GM21515 (cell line): ENCODE measurements at regions not wholly inside any gene's neighbourhood (a gene's known extent, or its start where the extent isn't known, plus 50 kb on each side); places are given as distances from the start of the nearest gene placed in this dataset.
"Not testable (repeated sequence)": the region's sequence is repeated elsewhere in the genome, so short reads cannot be mapped to it uniquely, and the experiment has no call there.

Experiments used
- ATAC-seq: cut with Tn5 transposase; IDR thresholded peaks from one replicate; pipeline ENCODE4 v1.9.1; 2021; ENCODE audit not compliant: unreplicated experiment

DNA sequence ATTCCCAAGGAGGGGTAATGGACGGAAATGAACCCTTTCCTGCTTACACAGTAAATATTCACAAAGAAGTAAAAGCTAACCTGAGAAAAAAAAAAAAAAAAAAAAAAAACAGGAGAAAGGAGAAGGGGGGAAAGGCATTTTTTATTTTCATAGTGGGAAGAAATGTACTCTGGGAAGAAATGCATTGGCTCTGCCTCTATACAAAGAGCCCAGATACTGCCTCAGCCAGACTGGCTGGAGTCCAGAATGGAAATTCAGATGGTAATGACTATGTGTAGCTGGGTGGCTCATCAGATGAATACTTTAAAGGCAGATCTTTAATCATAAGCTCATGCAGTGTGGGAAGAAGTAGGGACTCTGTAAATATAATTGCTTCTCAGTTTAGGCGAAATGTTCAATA is 124.9 kb upstream of the ZNF608 start:
- ATAC-seq: no peak

DNA sequence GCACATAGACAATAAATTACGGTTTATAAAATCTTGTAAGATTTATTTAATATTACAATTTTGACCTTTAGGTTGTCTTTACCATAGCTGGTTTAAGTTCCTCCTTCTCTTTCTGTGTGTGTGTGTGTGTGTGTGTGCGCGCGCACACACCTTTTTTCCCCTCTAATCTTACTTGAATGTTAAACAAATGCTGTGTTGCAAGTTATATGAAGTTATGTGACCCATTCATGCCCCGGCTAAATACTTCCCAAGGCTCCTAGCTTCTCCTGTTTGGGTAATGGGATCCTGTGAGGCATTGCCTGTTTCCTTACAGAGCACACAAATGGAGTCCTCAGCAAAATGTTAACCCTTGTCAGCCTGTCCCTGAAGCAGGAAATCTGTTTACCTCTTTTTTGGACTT is 125.6 kb upstream of the ZNF608 start:
- no peak for ATAC-seq

DNA sequence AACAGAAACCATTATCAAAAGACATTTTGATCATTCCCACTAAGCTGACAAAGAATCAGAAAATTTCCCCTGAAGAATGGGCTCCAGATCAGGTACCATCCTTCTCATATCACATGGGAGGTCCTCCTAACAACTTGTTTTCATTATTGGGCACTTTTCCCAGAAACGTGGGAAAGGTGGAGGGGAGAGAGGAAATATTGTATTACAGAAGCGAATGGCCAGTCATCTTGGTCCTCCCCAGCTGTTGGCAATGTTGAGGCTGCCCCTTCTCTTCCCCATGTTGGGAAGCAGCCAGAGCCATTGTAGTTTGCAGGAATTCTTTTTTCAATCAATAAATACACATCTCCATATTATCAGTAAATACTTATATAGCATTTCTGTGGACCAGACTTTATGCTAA is 126.2 kb upstream of the ZNF608 start:
- no peak for ATAC-seq

DNA sequence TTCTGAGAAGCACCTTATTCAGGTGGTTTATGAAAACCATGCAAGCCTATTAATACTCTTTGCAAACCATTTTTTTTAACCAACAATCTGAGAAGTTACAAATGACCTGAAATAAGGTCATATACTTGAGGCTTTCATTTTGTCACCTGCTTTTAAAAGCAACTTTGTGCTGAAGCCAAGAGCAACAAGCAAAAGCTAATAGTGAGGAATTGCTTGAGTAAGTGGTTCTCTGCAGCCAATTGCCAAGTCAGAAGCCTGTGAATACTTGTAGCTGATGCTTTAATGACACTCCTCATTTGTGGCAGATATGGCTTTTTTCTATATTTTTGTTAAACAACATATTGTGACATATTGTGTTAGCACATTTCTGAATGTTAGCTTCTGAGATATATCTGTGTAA is 126.7 kb upstream of the ZNF608 start:
- no peak for ATAC-seq

DNA sequence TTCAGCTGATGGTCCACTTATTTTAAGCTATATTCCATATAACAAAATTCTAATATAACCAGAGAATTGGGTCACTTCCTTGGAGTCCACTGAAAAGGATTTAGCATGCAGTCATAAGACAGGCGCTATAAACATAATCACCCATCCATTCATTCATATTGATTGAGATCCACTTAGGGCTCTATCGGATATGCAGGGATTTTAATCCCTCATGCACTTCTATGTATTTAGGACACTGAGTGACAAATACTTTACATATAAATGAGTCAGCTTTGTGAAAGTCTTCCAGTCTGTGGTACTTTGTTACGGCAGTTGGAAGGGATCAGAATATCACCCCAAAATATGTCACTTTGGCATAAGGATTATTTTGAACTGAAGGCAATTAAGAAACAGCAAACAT is 127.3 kb upstream of the ZNF608 start:
- ATAC-seq: no peak

DNA sequence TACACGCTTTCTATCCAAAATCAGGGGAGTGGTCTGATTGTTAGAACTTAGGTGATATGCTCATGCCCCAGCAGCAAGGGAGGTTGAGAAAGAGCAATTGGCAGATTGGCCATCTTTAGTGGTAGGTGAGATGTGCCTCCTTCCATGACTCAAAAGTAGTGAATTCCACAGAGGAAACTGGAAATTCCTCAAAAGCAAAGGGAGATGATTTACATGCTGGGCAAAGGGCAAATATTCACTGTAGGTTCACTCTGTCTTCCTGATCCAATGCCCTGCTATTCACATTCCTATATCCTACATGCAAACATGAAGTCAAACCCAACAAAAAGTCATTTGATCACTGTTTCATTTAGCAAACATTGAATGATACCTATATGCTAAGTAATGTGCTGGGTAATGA is 130.1 kb upstream of the ZNF608 start:
- no peak for ATAC-seq

DNA sequence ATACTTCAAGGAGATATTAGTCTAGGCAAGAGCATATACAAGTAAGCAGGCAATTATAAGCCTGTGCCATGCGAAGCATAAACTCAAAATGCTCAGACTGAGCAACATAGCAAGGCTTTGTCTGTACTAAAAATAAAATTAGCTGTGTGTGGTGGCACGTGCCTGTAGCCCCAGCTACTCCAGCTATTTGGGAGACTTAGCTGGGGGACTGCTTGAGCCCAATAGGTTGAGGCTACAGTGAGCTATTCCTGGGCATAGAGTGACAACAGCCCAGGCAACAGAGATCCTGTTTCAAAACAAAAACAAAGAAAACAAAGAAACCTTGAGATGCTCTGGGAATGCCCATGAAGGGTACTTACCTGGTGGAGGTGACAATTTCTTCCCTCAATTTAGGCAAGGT is 130.5 kb upstream of the ZNF608 start:
- ATAC-seq: no peak

DNA sequence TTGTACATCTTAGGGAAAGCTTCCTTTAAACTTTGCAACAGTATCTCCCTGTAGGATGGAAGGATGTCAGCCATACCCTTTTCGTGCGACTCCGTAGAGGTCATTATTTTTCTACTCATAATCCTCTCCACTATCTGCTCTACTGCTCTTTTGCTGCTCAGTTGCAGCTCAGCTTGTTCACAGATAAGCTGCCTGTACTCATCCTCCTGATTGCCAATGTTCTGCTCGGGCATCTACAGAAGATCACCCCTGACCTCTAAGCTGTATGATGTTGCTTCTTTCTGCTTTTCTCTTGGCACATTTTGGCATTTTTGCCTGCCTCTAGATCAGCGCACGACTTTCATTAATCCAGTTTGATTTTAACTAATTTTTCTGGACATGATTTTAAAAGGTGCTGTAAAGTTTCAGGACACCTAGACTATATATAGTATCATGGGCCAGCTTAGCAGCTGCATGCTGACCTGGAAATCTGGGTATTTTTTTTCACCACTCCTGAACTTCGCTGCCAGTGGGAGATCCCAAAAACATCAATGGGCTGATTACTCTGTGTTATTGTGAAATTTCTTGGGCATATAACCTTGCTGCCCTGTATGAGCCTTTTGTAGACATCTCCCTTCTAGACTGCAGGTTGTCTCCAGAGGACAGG is 131.2 kb upstream of the ZNF608 start:
- no peak for ATAC-seq

DNA sequence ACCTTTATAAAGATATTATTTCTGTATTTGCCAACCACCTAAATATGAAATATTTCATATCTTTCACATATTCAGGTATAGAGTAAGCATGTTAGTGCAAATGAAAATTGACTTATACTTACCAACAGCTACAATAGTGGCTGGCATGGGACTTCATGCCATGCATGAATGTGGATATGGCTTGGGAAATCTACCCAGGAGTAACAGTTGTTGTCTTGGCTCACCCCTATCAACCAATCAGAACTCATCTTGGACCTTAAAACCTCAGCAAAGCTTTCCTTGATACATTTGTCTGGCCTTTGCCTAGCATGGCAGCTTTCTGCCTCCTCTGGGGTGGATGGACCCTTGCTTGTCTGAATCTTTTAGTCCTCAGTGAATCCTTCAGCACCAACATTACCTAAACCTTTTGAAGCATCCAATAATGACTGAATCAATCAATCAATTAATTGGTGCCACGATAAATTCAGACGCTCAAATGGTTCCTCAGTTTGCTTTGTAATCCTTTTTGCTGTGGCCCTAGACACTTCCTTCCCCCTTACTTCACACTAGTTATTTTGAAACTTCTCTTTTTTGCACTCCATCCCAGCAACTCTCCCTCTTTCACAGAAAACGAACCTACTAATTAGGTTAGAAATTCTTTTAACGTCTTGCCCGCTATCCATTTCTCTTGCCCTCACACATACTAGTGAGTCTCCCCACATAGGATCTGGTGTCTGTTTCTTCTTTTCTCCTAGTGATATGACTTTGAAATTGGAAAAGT is 132.3 kb upstream of the ZNF608 start:
- no peak for ATAC-seq

DNA sequence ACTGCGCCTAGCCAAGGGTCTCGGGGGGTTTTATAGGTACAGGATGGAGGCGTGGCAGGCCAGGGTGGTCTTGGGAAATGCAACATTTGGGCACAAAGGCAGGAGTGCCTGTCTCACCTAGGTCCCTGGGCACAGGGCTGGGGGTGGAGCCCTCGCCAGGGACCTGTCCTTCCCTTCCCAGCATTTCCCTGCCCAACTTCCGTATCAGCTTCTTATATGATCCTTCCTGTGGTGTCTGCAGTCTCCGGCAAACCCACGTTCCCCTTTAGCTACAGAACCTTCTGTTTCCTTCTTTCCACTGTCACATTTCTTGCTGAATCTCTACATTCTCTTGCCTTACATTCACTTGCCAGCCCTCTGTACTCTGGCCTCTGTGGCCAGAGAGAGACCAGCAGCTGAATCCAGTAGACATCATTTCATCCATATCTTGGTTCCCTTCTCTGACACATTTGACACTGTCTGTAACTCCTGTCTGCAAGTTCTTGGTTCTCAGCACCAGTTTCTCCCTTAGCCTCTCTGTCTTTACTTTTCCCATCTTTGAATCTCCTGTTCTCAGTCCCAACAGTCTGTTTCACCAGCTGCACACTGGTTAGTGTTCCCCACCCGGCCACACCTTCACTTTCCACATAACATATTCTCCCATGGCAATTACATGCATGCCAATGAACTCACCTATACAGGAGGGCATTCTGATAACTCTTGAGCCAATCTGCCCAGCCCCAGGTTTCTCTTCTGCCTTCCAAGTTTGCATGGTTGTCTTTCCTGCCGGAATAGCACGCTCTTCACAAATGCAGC is 134.7 kb upstream of the ZNF608 start:
- ATAC-seq: no peak

DNA sequence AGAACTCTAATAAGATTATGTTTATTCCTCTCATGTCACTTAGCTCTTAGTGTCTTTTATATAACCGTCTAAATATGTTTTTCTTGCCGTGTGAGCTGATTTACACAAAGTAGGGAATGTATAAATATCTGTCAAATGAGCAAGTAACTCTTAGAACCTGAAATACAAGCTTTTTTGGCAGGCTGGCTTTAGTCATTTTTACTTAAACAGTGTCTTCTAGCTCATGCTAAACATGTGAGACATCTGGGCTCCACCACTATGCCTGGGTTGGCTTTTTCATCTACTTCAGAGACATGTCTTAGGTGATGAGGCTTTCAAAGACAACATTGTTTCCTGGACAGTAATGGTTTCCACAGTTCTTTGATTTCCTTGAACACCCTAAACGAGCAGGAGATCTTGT is 137.2 kb upstream of the ZNF608 start:
- no peak for ATAC-seq

DNA sequence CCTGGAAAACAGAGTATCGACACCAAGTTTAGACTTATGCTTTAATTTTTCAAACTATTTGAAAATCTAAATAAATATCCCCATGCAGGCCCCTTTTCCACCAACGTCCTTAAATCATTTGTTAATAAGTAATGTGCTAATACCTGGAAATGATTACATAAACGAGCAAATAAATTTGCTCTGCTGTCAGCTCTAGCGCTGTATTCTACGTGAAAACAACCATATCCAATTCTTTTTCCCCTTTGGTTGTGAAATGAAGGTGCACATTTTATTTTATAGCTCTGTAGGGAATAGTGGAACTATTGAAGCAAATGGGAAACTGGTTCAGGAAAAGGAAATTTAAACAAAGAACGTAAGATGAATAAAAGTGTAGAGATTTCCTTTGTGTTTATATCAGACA is 137.7 kb upstream of the ZNF608 start:
- ATAC-seq: no peak

DNA sequence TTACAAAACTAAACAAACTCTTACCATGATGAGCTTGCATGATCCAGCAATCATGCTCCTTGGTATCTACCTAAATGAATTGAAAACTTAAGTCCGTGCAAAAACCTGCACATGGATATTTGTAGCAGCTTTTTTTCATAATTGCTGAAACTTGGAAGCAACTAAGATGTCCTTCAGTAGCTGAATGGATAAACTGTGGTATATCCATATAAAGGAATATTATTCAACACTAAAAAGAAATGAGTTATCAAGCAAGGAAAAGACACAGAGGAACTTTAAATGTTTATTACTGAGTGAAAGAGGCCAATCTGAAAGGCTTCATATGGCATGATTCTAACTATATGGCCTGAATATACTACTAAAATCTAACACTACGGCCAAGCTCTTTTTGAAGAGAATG is 139.1 kb upstream of the ZNF608 start:
- no peak for ATAC-seq

DNA sequence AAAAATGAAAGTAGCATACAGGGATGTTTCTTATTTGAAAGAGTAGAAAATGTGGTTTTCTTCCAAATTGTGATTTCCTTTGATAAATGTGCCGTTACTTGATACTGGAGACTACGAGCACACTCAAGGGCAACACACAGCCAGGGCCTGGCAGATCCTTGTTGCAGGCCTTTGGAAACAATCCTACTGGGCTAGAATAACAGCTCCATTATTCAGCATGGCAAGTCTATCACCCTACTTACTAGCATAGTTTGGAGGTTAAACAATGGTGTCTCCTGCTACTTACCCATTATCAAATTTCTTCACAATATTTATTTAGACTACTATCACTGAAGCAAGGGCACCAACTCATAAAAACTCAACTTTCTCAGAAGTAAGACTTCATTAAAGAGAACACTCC is 140.8 kb upstream of the ZNF608 start:
- no peak for ATAC-seq

DNA sequence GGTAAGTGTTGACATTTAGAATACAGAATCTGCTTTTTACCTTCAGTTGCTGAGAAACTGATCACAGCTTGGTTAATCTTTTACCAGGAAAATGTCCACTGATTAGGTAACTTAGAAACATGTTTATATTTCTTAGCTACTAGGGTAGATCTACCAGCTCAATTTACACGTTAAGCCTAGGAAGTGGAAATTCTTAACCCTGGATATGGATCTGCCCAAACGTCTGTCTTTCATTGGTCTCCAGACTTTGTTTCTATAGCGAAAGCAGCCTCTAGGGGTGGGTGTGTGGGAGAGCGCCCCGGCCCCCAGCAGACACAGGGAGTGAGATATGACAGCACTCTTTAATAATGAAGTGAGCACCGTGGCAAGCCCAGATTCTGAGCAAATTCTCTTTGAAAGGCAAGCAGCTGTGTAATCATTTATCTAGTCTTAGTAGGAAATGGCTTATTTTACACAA is 141.6 kb upstream of the ZNF608 start:
- no peak for ATAC-seq

DNA sequence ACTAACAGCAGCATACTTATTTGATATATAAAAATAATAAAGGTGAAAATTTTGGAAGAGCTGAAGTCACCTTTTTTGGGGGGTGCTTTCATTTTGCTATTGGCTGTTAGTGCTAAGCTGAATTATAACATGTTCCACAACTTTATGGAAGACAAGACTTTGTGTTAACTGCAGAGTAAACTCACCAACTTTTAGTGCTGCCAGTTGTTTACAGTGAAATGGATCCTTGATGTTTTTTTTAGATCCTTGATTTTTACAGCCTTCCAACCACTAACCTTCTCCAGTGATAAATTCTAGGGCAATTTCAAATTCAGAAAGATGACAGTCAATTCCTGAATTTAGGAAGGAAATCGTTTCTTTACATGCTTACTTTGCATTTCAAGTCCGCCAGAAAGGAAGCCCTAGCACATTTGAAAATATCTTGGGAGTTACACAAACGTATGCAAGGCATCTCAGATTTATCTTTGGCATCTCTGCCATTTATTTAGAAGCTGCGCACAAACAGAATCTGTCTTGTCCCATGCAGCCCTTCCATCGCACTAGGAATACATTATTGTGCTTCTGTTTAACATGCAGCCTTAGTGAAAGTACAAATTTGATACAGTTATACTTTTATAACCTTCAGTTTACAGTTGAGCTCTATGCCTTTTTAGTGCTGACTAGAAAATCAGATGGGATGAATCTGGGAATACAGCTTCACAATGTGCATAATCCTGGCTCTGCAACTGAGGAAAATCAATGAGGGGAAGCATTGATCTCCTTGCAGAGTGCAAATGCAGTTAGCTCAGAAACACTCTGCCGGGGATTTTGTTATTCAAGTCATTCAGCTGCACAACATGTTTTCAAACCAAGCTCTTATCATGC is 142.4 kb upstream of the ZNF608 start:
- ATAC-seq: no peak

DNA sequence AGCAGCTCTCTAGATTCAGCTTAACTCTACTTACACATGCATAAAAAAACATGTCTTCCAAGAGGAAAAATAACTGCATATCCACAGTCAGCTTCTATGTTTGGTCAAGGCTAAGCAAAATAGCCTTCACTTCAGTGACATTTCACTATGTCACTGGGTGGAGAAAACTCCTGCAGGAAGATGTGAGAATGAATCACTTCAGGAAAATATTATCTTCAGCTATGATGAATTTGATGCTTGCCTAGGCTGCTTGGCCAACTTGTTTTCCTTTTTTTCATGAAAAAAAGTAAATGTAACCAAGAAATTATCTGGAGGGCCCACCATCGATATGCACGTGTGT is 143.0 kb upstream of the ZNF608 start:
- ATAC-seq: no peak

DNA sequence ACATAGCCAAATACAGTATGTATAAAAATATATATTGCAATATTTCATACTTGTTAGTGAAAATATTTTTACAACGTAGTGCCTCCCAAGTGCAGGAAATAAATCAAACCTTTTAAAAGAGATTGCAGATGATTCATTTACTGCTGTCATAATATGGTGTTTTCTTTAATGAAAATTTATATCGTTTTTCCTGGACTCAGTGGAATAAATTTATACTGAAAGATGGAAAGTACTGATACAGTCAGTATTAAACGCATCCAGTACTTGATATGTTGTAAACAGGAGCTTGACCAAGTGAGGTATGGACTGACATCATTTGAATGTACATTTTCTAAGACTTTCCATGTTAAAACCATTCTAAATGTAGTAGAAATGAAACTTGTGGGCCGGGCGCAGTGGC is 143.4 kb upstream of the ZNF608 start:
- ATAC-seq: no peak

DNA sequence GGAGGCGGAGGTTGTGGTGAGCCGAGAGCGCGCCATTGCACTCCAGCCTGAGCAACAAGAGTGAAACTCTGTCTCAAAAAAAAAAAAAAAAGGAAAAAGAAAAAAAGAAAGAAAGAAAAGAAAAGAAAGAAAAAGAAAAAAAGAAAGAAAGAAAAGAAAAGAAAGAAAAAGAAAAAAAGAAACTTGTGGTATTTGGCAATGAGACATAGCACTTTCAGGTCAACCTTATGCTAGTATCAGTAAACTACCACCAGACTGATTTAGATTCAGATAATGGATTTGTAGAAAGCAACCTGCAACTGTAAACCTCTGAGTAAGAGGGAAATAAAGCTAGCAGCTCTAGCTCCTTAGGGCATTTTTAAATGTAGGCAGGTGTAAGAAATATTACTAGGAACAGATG is 144.0 kb upstream of the ZNF608 start:
- ATAC-seq: not testable (repeated sequence)

DNA sequence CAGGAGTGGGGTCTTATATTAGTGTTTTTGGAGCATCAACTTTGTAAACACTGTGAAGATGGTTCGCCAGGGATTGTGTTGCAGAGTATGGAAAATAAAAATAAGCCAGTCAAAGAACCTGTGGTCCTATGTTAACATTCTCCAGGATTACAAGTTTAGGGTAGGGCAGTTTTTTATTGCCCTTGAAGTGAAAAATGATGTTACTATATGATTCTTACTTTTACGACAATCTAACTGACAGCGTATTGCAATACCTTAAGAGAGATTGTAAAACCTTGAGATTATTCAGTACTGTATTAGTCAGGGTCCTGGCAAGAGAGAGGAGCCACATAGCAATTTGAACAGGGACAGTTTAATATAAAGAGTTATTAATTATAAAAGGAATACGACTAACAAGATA is 144.7 kb upstream of the ZNF608 start:
- ATAC-seq: no peak

DNA sequence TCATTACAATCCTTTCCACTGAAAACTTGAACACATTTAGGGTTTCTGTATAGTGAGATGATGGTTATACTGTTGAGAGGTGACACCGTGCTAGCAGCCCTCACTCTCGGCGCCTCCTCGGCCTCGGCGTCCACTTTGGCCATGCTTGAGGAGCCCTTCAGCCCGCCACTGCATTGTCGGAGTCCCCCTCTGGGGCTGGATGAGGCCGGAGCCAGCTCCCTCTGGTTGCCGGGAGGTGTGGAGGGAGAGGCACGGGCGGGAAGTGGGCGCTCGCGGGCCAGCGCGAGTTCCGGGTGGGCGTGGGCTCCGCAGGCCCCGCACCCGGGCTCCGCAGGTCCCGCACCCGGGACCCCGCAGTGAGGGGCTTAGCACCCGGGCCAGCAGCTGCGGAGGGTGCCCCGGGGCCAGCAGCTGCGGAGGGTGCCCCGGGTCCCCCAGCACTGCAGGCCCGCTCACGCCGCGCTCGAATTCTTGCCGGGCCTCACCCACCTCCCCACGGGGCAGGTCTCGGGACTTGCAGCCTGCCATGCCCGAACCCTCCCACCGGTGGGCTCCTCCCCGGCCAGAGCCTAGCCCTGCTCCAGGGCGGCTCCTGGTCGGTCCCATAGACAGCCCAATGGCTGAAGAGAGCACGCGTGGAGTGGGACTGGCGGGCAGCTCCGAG is 145.9 kb upstream of the ZNF608 start:
- ATAC-seq: no peak
